Kidney capillary endothelial cell (primary cell): ENCODE measurements at regions not wholly inside any gene's neighbourhood (a gene's known extent, or its start where the extent isn't known, plus 50 kb on each side); places are given as distances from the start of the nearest gene placed in this dataset.
"Not testable (repeated sequence)": the region's sequence is repeated elsewhere in the genome, so short reads cannot be mapped to it uniquely, and the experiment has no call there.

Source experiments
- DNase-seq: peaks from one replicate; pipeline ENCODE4 v3.0.0-alpha.2; 2018; ENCODE audit warnings: low spot score

DNA sequence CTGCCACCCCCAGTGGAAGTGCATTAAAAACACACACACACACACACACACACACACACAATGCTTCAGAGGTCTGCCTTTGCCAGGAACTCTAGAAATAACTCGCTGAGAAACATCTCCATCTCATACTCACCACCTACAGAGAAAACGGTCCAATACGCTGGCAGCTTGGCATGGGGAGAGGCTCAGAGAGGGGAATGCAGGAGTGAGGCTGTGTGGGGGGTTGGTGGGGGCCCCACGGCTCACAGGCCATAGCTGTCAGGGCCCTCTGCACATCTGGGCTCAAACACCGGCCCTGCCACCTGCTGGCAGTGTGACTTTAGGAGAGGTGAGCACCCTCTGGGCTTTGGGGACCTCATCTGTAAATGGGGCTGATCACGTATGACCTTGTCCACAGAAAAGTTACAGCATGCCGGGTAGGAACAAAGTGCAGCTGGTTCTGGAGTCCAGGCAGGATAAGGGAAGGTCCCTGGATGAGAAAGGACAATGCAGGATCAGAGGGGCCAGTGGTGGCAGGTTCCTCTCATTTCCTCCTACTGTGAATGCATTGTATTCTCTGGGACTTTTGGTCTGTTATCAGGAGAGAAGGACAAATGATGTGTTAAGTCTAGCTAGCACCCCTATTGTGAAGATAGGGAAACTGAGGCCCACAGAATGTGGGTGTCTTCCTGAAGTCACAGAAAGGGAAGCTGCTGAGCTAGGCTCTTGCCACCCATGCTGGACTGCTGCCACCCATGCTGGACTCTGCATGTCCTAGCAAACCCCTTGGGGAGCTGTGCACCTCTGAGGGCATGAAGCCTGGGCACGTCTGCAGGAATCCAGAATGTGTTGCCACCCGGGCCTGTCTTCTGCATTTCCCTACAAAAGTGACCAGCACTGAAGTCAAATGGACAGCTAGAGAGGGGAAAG lies 404.6 kb downstream of the RPS24 start:
- DNase-seq = no peak

DNA sequence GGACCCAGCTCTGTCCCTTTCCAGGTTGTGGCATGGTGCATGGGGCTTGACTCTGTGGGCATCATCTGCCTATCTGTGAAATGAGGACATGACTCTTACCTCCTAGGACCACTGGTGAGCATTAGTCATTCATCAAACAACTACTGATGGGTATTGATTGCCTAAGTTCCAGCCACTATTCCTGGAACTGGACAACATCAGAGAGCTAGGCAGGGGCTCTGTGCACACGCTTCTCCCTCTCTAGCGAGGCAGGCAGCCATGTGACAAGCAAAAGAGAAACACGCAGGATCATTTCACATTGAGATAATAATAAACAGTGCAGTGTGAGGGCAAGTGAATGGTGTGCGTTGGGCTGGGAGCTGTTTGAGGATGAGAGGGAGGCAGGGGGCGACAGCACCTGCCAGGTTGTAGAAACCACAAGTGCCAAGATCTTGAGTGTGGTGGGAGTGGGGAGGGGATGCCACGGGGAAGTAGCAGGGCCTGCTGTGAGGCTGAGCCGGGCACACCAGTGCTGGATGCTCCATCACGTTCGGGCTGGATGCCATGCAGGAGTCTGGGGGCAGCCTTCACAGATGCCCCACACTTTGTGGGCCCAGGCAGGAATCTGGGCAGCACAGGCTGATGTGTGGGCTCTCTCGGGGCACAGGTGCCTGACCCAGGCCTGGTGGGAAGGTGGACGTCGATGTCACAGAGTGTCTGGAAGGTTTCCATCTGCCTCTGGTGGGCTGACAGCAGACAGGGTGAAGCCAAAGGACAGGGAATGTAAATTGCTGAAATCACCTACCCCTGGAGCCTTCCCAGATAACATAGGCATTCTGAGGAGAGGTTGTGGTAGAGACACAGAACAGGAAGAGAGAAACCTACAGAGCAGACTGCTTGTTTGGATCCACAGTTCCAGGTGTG lies 405.5 kb downstream of the RPS24 start:
- DNase-seq = no peak

DNA sequence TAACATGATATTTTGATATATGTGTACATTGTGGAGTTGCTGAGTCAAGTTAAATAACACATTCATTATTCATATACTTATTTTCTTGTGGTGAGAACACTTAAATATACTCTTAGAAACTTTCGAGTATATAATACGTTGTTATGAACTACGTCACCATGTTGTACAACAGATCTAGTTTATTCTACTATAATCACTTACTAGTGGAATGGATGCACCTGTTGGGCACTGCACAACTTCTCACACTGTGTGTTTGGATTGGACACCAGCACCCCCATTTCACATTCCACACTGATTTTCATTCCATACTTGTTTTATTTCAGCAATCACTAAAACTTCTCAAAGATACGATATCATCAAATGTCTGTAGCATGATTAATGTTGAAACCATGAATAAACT lies 407.3 kb downstream of the RPS24 start:
- no peak for DNase-seq

DNA sequence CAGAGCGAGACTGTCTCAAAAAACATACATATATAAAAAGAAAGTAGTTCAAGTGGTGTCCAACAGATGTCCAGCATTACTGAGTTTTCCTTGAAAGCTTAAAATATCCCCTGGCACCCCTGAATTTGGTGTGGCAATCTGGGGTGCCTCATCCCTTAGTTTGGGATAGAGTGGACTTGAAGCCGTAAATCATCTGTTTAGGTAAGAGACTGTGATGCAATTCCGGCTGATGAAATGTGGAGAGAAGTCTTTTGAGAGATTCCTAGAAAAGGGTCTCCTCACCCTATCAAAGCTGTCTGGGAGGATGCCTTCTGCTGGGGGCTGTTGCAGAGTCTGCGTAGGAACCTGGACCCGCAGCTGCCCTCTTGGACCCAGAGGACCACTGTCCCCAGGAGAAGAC lies 408.0 kb downstream of the RPS24 start:
- DNase-seq = no peak

DNA sequence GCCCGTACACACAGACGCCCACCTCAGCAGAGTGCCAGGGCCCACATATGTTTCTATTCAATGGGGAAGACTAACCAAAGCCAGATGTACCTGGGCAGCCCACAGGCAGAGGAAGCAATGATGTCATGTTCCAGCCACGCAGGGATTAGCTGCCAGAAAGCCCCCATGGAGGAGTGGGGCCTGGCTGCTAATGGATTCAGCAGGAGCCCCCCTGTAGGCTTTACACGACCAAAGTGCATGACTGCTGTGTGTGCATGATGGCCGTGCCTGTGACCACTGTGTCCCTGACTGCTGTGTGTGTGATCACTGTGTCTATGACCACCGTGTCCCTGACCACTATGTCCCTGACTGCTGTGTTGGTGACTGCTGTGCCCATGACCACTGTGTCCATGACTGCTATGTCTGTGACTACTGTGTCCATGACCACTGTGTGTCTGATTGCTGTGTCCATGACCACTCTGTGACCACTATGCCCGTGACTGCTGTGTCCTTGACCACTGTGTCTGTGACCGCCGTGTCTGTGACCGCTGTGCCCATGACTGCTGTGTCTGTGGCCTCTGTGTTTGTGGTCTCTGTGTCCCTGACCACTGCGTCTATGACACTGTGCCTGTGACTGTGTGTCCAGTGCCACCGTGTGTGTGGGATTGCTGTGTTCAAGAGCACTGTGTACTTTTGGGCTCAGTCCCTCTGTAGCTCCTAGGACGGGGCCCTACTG lies 409.3 kb downstream of the RPS24 start:
- no peak for DNase-seq

DNA sequence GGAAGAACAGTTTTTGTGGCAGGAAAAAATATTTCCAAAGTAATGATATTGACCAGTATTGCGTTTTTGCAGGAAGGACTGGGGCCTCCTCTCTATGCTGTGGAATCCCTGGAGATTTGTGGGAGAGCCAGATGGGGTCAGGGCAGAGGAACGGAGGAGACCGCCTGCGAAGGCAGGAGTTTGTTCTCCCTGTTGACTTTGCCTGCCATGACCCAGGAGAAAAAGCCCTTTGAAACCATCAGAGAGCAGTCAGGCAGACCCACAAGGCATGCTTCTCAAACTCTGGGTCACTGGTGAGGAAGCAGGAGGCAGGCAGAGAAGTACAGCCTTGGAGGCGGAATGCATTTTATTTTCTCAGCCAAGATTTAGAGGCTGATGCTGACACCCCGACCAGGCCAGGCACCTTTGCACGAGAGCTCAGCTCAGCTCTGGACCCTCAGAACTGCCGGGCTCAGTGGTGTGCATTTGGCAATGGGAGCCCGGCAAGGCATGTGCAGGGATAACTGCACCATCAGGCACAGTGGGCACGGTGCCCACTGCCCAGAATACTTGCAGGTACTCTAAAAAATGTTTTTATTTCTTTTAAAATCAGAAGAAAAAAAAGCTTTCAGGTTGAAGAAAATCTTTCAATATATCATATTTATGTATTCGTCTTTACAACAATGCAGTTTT lies 410.4 kb downstream of the RPS24 start:
- no peak for DNase-seq

DNA sequence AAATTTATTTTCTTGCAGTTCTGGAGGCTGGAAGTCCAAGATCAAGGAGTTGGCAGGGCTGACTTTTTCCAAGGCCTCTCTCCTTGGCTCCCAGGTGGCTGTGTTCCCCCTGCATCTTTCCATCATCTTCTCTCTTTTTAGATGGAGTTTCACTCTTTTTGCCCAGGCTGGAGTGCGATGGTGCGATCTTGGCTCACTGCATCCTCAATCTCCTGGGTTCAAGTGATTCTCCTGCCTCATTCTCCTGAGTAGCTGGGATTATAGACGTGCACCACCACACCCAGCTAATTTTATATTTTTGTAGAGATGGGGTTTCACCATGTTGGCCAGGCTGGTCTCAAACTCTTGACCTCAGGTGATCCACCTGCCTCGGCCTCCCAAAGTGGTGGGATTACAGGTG lies 411.1 kb downstream of the RPS24 start:
- DNase-seq = not testable (repeated sequence)

DNA sequence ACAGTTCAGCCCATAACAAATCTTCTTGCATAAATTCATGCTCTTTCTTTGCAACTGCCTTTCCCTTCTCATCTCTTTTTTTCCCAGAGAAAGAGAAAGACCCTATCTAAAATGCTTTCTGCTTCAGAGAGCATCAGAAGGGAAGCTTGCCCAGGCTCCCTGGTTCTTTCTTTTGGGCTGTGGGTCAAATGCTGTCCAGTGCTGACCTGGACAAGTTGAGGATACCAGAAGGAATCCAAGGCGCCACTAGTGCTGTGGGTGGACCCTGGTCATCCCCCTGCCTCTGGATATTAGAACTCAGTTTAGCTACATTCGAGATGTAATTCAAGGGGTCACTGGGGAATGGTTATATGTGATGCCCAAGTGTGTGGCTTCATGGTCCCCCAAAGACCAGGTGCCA lies 411.6 kb downstream of the RPS24 start:
- no peak for DNase-seq

DNA sequence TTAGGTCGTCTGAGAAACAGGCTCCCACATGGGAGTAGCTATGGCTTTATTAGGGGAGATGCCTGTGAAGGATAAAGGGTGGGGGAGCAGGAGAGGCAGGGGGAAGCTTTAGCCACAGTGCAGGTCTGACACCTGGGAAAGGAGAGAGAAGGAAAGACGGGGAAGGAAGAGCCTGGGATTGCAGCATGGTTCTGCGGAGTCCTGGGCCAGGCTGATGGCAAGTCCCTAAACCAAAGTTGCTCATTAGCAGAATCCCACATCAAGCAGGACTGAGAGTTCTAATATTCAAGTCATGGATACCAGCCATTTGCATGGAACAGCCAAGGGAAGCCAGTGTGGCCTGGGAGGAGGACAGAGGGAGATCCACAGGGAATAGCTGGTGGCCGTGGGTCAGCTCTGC lies 414.8 kb downstream of the RPS24 start:
- no peak for DNase-seq

DNA sequence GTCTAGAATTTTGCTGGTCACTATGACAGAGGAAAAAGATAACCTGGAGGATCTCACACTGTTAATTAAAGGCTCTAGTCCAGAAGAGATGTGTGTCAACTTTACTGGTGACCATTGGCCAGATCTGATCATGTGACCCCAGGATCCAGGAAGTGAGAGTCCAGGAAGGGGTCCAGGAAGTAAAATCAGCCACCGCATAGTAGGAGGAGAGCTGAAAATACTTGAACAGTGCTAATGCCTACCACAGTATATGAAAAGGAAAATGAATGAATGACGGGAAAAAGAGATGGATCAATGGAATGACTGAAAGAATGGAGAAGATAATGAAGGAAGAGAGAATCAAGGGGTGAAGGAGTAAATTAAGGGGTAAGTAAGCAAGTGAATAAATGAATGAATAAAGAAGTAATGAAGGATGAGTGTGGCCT lies 415.3 kb downstream of the RPS24 start:
- DNase-seq = no peak

DNA sequence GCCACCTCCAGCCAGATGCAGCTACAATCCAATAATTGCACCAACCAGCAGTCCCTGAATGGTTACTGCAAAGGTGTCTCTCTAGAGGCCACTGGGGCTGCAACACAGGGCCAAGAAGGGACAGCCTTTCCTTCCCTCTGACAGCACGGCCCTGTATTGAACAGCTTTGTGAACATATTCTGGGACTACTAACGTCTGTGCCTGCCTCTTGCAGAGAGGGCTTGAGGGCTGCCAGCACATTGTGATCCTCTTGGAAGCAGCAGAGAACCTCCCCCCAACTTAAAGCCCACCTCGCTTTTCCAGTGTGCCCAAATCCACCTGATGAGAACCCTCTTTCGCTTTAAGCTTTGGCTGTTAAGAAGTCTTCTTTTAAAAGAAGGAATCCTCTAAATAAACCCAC lies 415.9 kb downstream of the RPS24 start:
- DNase-seq = no peak

DNA sequence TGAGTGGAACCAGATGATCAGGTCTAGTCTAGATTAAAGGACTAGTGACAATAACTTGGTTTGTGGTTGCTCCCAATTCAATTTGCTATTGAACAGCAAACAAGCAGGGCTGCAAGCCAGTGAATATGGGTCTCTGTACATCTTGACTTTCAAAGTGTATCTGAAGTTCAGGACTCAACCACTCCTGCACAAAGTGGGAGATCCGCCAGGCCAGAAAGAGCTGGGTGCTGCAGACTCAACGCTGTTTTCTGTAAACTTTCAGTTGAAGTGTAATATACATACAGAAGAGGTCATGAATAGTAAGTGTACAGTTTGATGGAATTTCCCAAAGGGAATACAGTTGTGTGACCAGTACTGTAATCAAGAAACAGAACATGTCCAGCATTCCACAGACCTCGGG lies 416.6 kb downstream of the RPS24 start:
- DNase-seq = no peak

DNA sequence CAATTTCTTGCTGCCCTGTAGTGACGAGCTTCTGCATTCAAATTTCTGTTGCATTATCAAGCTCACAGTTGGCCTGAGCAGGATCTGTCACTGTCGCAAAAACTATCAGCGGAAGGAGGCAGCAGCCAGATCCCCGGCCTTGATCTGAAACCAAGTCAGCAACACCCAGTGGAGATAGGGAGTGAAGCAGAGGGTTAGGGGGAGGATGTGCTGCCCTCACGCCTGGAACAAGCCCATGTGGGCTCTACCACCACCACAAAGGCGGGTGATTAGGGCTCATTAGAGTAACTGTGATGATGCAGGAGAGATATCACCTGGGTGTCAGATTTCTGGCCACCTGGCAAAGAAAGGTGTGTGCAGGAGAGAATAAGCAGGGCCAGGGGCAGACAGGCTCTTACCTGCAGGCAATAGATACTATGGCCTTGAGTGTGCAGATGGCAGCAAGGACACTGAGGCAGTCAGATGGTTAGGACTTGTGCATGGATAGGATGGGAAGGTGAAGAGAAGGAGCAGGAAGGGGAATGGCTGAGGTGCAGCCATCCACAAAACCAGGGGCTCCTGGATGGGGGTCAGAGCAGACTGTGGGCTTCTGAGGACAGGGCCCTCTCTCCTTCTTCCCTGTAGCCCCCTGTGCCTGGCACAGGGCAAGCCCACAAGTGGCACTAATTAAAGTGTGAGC lies 417.3 kb downstream of the RPS24 start:
- no peak for DNase-seq

DNA sequence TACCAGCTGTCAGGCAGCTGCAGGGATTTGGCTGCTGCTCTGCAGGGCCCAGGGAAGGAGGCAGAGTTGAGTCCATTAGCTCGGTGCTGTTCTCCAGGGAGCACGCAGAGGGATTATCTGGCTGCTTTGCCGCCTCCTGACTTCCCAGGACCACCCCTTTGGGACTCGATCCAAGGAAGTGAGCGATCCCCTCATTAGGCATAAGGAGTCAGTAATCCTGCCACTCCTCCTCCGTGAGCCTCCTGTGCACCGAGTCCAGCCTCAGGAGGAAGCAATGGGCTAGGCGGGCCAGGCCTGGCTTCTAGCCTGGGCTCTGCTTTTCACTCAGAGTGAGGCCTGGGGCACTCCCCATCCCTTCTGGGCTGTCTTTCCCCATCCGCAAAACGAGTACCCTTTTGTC lies 417.9 kb downstream of the RPS24 start:
- no peak for DNase-seq

DNA sequence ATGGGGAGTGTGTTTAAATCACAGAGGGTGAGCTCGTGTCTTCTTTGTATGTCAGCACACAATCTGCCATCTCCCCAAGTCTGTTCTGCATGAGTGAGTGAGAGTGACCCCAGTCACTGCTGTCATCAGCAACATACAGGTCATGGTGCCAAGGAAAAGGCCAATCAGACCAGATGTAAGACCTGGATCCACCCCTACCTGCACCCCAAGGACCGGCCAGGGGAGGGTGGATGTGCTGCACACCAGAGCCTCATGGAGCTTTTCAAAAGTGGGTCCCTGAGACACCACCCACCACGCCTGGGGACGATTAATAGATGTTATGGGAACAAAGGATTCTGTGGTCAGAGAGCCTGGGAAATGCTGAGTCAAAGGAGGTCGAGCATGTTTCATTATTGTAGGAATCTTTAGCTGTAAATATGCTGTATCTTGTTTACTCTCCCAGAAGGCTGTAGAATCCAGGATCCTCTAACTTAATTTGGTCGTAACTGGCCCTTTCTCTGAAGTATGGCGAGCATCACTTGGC lies 420.5 kb downstream of the RPS24 start:
- no peak for DNase-seq

DNA sequence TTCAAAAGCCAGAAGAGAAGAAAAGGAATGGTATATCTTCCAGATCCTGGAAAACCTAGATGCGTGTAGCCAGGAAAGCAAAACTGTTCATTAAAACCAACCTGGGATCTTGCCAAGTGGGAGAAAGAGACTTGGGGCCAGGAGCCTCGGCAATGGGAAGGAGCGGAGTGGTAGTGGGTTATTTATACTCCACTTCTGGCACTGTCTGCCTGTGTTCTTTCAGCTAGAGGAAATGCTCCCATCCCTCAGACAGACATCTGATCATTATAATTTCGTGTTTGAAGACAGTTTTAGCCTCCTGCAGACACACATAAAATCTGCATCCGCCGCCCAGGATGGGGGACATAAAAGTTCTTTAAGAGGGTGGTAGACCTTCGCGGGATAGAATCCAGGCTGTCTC lies 421.6 kb downstream of the RPS24 start:
- DNase-seq = no peak

DNA sequence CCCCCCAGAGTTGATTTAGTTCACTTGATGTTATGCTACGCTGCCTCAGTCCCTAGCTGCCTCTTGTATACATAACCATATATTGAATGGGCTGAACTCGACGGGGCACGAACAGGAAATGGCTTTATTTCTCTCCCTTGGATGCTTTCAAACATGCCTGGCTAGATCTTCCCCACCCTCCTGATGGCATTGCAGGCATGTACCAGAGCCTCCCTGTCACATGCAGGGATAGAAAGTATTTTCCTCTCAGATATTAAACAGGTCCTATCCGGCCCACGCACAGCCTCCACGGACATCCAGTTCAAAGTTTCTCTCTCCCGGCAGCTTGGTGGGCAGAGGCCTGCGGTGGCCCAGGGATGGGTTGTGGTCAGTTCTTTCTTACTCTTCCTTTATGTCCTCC lies 422.1 kb downstream of the RPS24 start:
- no peak for DNase-seq

DNA sequence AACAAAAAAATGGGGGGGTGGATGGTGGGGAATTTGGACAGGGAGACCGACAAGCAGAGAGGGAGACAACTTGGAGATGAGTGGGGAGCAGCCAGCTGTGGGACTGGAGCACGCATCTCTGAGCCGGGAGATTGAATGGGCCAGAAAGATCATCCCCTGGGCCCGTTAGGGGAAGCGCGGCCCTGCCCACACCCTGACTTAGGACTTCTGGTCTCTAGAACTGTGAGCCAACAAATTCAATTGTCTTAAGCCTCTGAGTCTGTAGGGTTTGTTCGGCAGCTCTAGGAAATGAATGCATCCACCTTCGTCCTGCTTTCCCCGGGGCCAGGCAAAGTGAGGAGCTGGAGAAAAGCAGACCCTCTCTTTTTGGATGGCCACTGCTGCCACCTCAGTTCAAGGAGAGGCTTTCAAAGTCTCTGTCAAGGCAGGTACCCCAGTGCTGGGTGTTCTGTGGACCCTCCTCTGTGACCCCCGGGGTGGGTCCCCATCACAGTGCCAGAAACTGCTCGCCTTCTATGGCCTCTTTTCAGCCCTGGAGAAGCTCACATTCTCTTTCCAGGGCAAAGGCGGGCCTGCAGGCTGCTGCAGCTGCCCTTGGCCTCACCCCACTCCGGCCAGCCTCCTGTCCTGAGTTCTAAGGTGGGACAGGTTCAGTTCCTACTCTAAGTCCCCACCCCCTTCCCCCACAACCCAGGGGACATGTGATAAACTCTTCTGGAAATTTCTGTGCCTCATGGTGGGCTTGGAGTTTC lies 423.2 kb downstream of the RPS24 start:
- no peak for DNase-seq

DNA sequence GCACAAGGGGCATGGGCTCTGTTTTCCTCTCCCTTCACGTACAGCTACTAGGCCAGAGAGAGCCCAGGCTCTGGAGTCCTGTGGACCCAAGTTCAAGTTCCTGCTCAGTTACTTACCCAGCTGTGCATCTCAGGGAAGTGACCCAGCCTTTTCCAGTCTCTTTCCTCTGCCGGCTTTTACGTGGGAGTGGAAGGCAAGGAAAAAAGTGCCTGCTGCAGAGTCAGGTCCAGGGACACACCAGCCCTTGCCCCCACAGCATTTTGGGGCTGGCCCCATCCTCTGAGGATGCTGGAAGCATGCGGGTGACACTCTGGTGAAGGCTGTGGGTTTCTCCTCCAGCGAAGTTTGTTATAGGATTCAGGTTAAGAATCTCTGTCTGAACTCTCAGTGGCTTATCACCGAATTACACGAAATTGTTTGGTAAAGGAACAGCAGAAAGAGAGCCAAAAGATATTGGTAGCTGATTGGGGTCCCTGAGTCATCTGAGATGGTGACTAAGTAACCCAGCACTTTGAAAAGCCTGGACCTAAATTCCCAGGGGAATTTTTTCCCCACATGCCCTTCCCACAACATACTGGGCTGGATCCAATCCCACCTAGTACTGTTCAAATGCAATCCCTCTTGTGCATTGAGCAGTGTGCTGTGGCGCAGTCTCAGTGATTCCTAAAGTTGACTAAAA lies 424.3 kb downstream of the RPS24 start:
- no peak for DNase-seq
